PC-3 (cell line): ENCODE measurements at regions not wholly inside any gene's neighbourhood (a gene's known extent, or its start where the extent isn't known, plus 50 kb on each side); places are given as distances from the start of the nearest gene placed in this dataset.

Experiments used
- EZH2 ChIP-seq: fragments of 300-600 bp; sonication (generic); IDR thresholded peaks from one replicate; pipeline ENCODE4 v1.6.1; 2017; ENCODE audit warnings: antibody characterized with exemption, mild to moderate bottlenecking, low read length; ENCODE audit not compliant: unreplicated experiment
- EZH2phosphoT487 ChIP-seq: fragments of 300-600 bp; sonication (generic); IDR thresholded peaks from 2 replicates; pipeline ENCODE4 v1.6.1; 2018; ENCODE audit warnings: mild to moderate bottlenecking, antibody characterized with exemption, low read length, borderline replicate concordance
- TF ChIP-seq, protein P1 (sequence below): fragments of 300-600 bp; sonication (generic); conservative IDR thresholded peaks from 2 replicates; pipeline ENCODE4 v1.5.1; 2017; ENCODE audit warnings: antibody characterized with exemption, low read depth, mild to moderate bottlenecking, low read length

DNA sequence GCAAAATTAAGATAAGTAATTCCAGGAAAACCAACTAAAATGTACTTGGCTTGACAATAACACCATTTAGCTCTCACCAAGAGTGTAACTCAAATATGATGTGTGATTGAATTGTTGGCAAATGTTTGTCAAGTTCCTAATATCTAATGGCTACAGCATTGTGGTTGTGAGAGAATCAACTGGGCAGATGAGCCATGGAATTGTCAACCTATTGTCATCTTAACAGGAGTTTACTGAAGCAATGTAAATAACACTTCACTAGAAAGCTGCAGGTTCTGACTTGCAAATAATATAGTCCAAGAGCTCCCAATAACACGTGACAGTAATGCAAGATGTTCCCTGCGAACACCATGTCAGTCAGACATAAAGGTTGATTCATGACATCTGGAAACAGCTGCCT, 495.2 kb upstream of the MEIS1 start:
- TF ChIP-seq, protein P1, sequence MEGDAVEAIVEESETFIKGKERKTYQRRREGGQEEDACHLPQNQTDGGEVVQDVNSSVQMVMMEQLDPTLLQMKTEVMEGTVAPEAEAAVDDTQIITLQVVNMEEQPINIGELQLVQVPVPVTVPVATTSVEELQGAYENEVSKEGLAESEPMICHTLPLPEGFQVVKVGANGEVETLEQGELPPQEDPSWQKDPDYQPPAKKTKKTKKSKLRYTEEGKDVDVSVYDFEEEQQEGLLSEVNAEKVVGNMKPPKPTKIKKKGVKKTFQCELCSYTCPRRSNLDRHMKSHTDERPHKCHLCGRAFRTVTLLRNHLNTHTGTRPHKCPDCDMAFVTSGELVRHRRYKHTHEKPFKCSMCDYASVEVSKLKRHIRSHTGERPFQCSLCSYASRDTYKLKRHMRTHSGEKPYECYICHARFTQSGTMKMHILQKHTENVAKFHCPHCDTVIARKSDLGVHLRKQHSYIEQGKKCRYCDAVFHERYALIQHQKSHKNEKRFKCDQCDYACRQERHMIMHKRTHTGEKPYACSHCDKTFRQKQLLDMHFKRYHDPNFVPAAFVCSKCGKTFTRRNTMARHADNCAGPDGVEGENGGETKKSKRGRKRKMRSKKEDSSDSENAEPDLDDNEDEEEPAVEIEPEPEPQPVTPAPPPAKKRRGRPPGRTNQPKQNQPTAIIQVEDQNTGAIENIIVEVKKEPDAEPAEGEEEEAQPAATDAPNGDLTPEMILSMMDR: no peak
- TF ChIP-seq EZH2 (no peak), EZH2phosphoT487 (no peak)
